A673 (cell line): ENCODE measurements at regions not wholly inside any gene's neighbourhood (a gene's known extent, or its start where the extent isn't known, plus 50 kb on each side); places are given as distances from the start of the nearest gene placed in this dataset.

Experiments used
- BruUV-seq: library from RNA; stranded (reverse); fragments of 400-500 nt; replicated peaks from 2 replicates; lab custom pipeline; 2021; lab: Mats Ljungman, UMichigan
- CTCF ChIA-PET: fragments of 300-600 bp; sonication (Branson Sonifier 250); formaldehyde crosslinking; loops from one replicate; lab custom pipeline; 2022; ENCODE audit warnings: antibody characterized with exemption; lab: Charles Lee
- POLR2A ChIA-PET: fragments of 300-600 bp; sonication (Branson Sonifier 250); formaldehyde crosslinking; loops from one replicate; lab custom pipeline; 2022; ENCODE audit warnings: antibody characterized with exemption; ENCODE audit not compliant: low non-redundant PET; lab: Charles Lee
- DNase-seq: peaks from one replicate; pipeline ENCODE4 v3.0.0-alpha.2; 2015; ENCODE audit warnings: low spot score
- H3K27ac ChIP-seq: fragments of 200-600 bp; sonication (generic); 2 replicates; pipeline ENCODE4 v1.5.1; 2016; ENCODE audit warnings: mixed run types, low read depth, mild to moderate bottlenecking, mixed read lengths, antibody characterized with exemption, low read length; ENCODE audit not compliant: poor library complexity, severe bottlenecking
- H3K27me3 ChIP-seq: fragments of 200-600 bp; sonication (generic); replicated peaks from 2 replicates; pipeline ENCODE4 v1.6.1; 2017; ENCODE audit warnings: mixed run types, low read depth, mild to moderate bottlenecking, mixed read lengths, antibody characterized with exemption, low read length; ENCODE audit not compliant: insufficient read depth, poor library complexity
- H3K36me3 ChIP-seq: fragments of 200-600 bp; sonication (generic); 2 replicates; pipeline ENCODE4 v1.6.1; 2016; ENCODE audit warnings: mixed run types, mild to moderate bottlenecking, mixed read lengths, antibody characterized with exemption, low read length; ENCODE audit not compliant: insufficient read depth, poor library complexity, severe bottlenecking
- H3K4me1 ChIP-seq: fragments of 200-600 bp; sonication (generic); 2 replicates; pipeline ENCODE4 v1.6.1; 2017; ENCODE audit warnings: mixed run types, mild to moderate bottlenecking, mixed read lengths, antibody characterized with exemption, low read length; ENCODE audit not compliant: insufficient read depth, poor library complexity, severe bottlenecking
- H3K4me3 ChIP-seq: fragments of 200-600 bp; sonication (generic); 2 replicates; pipeline ENCODE4 v1.5.1; 2016; ENCODE audit warnings: low read depth, mixed run types, mild to moderate bottlenecking, mixed read lengths, low read length; ENCODE audit not compliant: poor library complexity, severe bottlenecking
- H3K9me3 ChIP-seq: fragments of 200-600 bp; sonication (generic); 2 replicates; pipeline ENCODE4 v1.6.1; 2016; ENCODE audit warnings: mixed run types, low read depth, mild to moderate bottlenecking, mixed read lengths, antibody characterized with exemption, low read length; ENCODE audit not compliant: poor library complexity, severe bottlenecking
- EZH2 ChIP-seq: fragments of 200-600 bp; sonication (generic); IDR thresholded peaks from 2 replicates; pipeline ENCODE4 v1.6.1; 2017; ENCODE audit warnings: borderline replicate concordance, low read depth, mild to moderate bottlenecking, mixed read lengths, antibody characterized with exemption, low read length; ENCODE audit not compliant: poor library complexity, severe bottlenecking
- intact Hi-C: fragments of 100-400 bp; cut with micrococcal nuclease; formaldehyde crosslinking; loops from one replicate; pipeline ENCODE4 v1.10.0; 2022; ENCODE audit not compliant: unreplicated experiment
- TF ChIP-seq, protein P1 (sequence below): fragments of 300-800, 200-600 bp; sonication (generic); conservative IDR thresholded peaks from 2 replicates; pipeline ENCODE4 v1.5.1; 2017; ENCODE audit warnings: low read depth, mild to moderate bottlenecking, antibody characterized with exemption, low read length, moderate library complexity, mixed read lengths

GRCh38 chr15:97165205-97165604, 795.3 kb upstream of the ARRDC4 start:
- H3K4me1 ChIP-seq: no peaks in the 10 kb centered on the region
- no peaks in the 10 kb centered on the region for H3K9me3 ChIP-seq
- TF ChIP-seq EZH2: no peak
- TF ChIP-seq, protein P1, sequence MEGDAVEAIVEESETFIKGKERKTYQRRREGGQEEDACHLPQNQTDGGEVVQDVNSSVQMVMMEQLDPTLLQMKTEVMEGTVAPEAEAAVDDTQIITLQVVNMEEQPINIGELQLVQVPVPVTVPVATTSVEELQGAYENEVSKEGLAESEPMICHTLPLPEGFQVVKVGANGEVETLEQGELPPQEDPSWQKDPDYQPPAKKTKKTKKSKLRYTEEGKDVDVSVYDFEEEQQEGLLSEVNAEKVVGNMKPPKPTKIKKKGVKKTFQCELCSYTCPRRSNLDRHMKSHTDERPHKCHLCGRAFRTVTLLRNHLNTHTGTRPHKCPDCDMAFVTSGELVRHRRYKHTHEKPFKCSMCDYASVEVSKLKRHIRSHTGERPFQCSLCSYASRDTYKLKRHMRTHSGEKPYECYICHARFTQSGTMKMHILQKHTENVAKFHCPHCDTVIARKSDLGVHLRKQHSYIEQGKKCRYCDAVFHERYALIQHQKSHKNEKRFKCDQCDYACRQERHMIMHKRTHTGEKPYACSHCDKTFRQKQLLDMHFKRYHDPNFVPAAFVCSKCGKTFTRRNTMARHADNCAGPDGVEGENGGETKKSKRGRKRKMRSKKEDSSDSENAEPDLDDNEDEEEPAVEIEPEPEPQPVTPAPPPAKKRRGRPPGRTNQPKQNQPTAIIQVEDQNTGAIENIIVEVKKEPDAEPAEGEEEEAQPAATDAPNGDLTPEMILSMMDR: no peak
- BruUV-seq: no TSS peak
- H3K36me3 ChIP-seq: no peaks in the 10 kb centered on the region
- no peak overlapping the region for H3K27ac ChIP-seq
- no peaks in the 10 kb centered on the region for H3K27me3 ChIP-seq
- intact Hi-C loops: no loop called here
- no peak for DNase-seq
- H3K4me3 ChIP-seq: no peak overlapping the region
- ChIA-PET CTCF (no interaction called here), POLR2A (no interaction called here)

DNA sequence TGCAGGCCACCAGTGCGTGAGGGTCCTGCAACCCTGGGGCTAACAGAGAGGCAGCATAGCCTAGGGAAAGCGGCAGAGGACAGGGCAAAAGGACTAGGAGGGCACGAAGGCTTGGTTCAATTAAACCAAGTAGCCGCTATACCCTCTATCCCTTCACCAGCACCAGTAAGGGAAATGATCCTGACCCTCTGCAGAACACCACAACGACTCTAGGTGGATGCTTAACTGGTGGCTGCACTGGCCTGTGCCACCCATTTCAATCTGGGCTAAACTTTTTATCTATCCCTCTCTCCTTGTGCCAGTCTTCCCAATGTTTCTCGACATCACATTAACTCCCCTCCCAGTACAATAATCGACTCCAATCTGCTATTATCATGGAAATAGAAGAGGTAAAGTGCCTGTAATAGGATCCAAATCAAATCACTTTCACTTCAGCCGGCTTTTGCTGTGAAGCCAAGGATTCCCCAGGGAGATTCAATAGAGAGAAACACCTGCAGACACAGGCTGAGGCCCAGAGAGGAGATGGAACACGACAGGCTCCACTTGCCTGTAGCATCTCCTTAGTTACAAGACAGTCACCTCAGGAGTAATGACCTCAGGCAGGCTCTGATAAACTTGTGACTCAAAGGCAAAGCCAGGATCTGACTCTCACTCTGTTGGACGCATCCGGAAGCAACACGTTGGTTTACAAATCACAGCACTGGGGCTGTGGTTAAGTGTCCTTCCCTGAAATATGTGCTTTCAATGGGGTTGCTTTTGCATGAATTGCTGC, 791.6 kb upstream of the ARRDC4 start:
- POLR2A ChIA-PET: no interaction called here
- no peak for TF ChIP-seq EZH2
- TF ChIP-seq, protein P1: no peak
- intact Hi-C loops: no loop called here
- Histone ChIP-seq H3K4me1 (no peaks in the 10 kb centered on the region), H3K9me3 (no peaks in the 10 kb centered on the region), H3K27me3 (no peaks in the 10 kb centered on the region), H3K36me3 (no peaks in the 10 kb centered on the region), H3K27ac (no peak overlapping the region), H3K4me3 (no peak overlapping the region)
- DNase-seq: no peak
- CTCF ChIA-PET: no interaction called here
- BruUV-seq: no TSS peak

DNA sequence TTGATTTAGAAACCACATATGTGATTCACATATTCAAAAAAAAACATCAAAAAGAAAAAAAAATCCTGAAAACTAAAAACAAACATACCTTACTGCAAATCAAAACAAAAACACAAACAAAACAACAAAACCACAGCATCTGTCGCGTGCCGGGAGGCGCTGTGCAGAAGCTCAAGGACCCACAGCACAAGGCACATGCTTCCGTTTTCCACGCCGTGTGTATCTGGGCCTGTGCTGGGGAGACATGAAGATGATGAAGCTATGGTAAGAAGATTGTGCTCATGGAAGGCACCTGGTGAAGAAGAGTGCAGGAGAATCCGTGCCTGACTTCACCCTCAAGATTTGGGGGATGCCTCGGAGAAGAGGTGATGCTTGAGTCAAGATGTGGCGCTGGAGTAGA, 788.9 kb upstream of the ARRDC4 start:
- BruUV-seq: no TSS peak
- intact Hi-C loops: no loop called here

More for the DNA sequence above, 788.9 kb upstream of the ARRDC4 start:
- TF ChIP-seq EZH2: no peak
- TF ChIP-seq, protein P1: no peak
- no peak overlapping the region for H3K27ac ChIP-seq
- no peaks in the 10 kb centered on the region for H3K9me3 ChIP-seq
- no peak overlapping the region for H3K4me3 ChIP-seq
- no peak for DNase-seq
- H3K27me3 ChIP-seq: no peaks in the 10 kb centered on the region
- H3K4me1 ChIP-seq: peaks cover 8% of the 10 kb centered on the region
- ChIA-PET CTCF (no interaction called here), POLR2A (no interaction called here)
- H3K36me3 ChIP-seq: no peaks in the 10 kb centered on the region
